ENCODE measurements at regions not wholly inside any gene's neighbourhood (a gene's known extent, or its start where the extent isn't known, plus 50 kb on each side); places are given as distances from the start of the nearest gene placed in this dataset.
"Not testable (repeated sequence)": the region's sequence is repeated elsewhere in the genome, so short reads cannot be mapped to it uniquely, and the experiment has no call there.

GRCh38 chr7:119748251-119748860 is 524.6 kb upstream of the KCND2 start:
- no peak for DNase-seq

- no peak for DNase-seq
Observed at GRCh38 chr7:119748991-119749390, 524.0 kb upstream of the KCND2 start.

- DNase-seq, result no peak
Observed at GRCh38 chr7:119756687-119757086, 516.3 kb upstream of the KCND2 start.

DNA sequence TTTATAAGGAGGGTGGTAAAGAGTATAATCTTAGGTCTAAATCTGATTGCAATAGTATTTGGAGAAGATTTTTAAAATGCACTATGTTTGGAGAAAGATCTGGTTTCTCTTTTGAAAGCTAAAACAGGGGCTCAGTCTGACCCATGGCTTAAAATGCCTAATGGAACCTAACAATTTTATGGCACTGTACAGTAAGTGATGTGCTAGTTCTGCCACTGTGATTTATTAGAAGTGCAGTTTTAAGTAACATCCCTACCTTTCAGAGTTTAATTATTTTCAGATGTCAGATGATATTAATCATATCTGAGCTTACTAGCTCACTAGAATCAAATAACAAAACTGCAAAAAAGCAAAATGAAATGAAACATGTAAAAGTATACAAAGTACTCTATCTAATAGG is 514.7 kb upstream of the KCND2 start:
- no peak for DNase-seq

DNA sequence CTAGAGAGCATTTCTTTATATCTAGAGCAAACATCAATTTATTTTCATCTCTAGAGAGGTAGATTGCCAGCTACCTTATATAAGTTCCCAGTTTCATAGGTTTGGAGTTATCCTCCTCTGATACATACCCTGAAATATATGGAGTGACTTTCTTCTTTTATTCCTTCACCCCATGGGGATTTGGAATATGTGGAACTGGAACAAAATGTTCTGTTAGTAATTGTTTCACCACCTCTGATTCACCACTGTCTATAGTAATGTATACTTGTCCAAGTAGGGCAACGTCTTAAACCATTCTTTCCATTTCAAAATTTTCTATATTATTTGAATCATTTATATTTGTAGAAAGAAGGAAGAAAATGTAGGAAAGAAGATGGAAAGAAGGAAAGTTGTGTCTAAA is 511.2 kb upstream of the KCND2 start:
- DNase-seq, result no peak

DNA sequence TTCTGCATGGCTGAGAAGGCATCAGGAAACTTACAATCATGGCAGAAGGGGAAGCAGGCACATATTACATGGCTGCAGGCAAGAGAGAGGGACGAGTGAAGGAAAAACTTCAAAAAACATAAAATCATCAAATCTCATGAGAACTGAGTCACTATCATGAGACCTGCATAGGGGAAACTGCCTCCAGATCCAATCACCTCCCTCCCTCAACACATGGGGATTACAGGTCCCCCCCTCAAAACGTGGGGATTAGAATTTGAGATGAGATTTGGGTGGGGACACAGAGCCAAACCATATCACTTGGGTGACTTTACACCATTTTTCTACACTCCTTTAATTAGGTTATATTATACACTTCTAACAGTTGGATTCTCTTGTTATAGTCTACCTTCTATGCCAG is 490.7 kb upstream of the KCND2 start:
- no peak for DNase-seq

DNA sequence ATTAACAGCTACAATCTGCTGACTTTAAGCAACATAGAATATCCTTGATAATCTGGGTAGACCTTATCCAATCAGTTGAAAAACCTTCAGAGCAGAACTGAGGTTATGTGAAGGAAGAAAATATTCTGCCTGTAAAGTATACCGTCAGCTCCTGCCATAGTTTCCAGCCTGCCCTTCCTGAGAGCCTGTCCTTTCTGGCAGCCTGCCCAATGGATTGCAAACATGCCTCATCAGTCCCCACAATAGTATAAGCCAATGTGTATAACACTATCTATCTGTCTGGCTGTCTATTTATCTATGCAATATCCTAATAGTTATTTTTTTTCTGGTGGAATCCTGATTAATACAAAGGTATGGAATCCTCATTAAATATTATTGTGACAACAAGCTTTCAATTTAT is 489.2 kb upstream of the KCND2 start:
- DNase-seq, result no peak

GRCh38 chr7:119802147-119802546 is 470.8 kb upstream of the KCND2 start:
- DNase-seq, result no peak

- no peak for DNase-seq
Observed at GRCh38 chr7:119825091-119825655, 447.8 kb upstream of the KCND2 start.

DNA sequence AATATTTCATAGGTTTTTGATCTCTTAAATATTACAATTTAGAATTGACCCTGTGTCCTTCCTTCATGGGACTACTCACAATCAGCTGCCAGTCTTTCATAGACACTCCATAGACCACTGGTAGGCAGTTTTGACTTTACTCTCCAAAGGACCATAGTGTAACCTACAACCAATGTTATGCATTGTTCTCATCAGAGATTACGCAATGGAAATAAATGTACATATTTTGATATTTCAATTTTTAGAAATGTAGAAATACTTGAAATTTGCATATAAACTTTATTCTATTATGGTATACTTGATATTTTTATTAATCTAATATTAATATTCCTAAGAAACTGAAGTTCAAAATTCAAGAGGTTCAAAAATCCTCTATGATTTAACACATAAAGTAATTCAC is 446.4 kb upstream of the KCND2 start:
- no peak for DNase-seq

GRCh38 chr7:119838444-119838843 is 434.5 kb upstream of the KCND2 start:
- no peak for DNase-seq

GRCh38 chr7:119842337-119842736 is 430.6 kb upstream of the KCND2 start:
- DNase-seq, result no peak

DNA sequence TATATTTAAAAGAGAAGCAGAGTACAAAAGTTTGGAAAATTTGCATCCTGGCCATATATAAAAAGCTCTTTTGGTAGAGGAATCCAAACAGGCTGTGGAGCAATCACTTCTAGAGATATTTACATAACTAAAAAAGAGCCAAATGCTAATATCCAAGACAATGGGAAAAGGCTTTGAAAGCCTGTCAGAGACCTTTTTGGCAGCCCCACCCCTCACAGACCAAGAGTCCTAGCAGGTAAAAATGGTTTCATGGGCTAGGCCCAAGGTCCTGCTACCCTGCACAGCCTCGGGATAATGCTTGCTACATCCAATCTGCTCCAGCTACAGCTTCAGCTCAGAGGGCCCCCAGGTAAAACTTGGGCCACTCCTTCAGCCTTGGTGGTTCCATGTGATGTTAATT is 430.2 kb upstream of the KCND2 start:
- DNase-seq, result no peak

DNA sequence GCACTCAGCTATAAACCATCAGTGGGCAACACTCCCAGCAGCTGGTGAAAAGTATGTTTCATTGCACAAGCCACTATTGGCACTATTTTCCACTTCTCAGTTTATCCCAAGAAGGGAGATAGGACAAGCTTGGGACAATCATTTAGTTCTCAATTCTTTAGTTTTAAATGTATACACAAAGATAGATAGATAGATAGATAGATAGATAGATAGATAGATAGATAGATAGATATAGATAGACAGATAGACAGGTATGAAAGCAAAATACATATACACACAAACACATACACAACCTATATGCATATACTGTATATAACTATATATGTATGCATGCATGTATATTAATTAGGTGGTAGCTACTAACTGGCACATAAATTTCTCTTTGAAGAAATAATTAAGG is 411.6 kb upstream of the KCND2 start:
- DNase-seq, result no peak

DNA sequence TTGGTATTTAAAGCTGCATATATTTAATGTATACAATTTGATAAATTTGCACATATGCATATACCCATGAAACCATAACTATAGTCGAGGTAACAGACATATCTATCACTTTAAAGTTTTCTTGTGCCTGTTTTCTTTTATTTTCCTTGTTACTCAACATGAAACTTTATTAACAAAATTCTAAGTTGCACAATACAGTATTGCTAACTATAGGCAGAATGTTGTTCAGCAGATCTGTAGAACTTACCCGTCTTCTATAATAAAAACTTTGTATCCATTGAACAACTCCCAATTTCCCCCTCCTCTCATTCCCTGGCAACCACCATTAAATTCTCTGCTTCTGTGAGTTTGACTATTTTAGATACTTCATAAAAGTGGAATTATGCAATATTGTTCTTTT is 404.6 kb upstream of the KCND2 start:
- DNase-seq, result no peak

DNA sequence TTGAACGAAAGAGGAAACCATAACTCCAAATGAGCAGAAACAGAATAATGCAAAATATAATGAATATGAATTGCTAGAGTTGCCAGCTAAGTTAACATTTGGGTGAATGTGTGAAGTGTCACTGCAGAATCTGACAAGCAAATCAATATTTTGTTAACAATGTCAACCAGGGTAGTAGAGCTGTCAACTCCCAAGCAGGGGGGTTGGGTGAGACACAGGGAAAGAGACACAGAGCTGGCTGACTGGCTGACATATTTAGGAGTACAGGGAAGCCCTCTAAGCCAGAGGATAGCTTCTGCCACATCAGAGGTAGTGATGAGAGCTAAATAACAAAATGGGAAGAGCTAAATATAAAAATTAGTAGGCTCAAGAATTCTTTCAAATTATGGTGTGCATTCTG is 393.1 kb upstream of the KCND2 start:
- DNase-seq, result no peak

DNA sequence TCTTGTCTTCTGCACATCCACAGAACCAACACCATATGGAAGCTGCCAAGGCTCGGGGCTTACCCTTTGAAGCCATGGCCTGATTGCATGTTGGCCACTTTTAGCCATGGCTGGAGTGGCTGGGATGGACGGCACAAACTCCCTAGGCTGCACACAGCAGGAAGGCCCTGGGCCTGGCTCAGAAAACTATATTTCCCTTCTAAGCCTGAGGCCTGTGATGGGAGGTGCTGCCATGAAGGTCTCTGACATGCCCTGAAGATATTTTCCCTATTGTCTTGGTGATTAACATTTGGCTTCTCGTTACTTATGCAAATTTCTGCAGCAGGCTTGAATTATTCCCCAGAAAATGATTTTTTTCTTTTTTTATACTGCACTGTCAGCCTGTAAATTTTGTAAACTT is 387.0 kb upstream of the KCND2 start:
- DNase-seq, result no peak

DNA sequence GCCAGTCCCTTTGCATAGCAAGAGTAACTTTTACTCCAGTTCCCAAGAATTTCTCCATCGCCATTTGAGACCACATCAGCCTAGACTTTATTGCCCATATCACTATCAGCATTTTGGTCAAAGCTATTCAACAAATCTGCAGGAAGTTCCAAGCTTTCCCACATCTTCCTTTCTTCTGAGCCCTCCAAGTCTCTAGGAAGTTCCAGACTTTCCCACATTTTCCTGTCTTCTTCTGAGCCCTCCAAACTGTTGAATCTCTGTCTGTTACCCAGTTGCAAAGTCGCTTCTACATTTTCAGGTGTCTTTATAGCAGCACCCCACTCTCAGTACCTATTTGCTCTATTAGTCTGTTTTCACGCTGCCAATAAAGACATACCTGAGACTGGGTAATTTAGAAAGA is 386.4 kb upstream of the KCND2 start:
- DNase-seq, result not testable (repeated sequence)

DNA sequence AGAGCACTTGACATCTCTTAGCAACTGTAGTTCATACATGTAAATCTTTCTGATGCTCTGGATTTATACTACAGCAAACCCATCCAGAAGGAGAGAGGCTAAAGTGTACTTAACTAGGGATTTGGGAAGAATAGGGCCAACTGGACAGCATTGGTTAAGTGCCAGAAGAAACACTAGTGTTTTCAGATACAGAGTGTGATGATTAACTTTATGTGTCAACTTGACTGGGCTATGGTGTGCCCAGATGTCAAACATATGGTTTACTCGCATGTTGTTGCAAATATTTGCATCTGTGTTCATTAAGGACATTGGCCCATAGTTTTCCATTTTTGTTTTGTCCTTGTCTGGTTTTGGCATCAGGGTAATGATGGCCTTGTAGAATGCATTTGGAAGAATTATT is 384.7 kb upstream of the KCND2 start:
- DNase-seq, result no peak

- DNase-seq, result no peak
Observed at GRCh38 chr7:119890631-119891030, 382.3 kb upstream of the KCND2 start.

DNA sequence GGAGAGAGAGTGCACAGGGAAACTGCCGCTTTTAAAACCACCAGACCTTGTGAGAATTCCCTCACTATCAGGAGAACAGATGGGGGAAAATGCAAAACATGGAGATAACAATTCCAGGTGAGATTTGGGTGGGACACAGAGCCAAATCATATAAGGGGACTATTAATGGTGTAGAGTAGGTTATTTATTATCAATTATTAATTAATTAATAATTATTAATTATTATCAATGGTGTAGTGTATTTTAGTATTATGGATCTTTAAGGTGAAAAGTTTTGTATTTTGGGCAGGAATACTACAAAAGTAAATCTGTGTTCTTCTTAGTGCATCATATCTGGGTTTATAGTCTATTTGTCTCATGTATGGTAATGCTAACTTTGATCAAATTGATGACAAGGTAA is 377.7 kb upstream of the KCND2 start:
- DNase-seq, result no peak

GRCh38 chr7:119896386-119896785 is 376.6 kb upstream of the KCND2 start:
- DNase-seq, result no peak

DNA sequence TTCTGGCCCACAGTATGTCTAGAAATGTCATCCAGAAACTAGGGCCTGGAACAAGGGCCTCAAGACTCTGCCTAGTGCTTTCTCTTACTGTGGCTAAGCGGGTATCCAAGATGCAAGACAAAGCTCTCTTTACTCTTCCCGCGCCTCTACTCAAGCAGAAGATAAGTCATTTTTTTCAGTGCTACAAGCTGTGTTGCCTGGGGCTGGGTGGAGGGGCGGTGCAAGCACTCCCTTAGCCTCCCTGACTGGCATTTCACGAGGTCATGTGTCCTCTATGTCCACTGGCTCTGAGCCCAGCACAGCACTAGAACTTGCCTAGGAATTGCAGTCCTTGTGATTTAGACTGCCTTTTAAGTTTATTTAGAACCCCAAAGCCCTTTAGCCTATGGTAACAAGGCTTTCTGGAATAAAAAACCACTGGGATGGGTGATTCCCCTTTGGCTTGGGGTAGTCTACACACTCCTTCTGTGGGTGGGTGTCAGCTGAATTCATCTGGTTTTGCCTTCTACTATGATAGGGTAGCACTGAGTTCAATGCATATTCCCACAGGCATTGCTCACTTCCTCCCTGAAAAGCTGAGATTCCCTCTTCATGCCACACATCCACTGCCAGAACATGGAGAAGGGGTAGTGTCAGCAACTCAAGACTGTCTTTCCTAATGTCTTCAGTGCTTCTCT is 371.8 kb upstream of the KCND2 start:
- DNase-seq, result no peak

GRCh38 chr7:119903085-119903484 is 369.9 kb upstream of the KCND2 start:
- no peak for DNase-seq

GRCh38 chr7:119905495-119905894 is 367.5 kb upstream of the KCND2 start:
- DNase-seq, result no peak

All from NCI-H2107 (cell line).